CD14-positive monocyte (primary cell): ENCODE measurements at regions not wholly inside any gene's neighbourhood (a gene's known extent, or its start where the extent isn't known, plus 50 kb on each side); places are given as distances from the start of the nearest gene placed in this dataset.

Experiments
- DNase-seq, 3 donors: peaks; one replicate each; pipeline ENCODE4 v3.0.0-alpha.2; 2011 to 2022
- H2AFZ ChIP-seq: 2 replicates; pipeline ENCODE4 v1.6.0; 2012; ENCODE audit warnings: mild to moderate bottlenecking, low read depth, low read length, inconsistent platforms; ENCODE audit not compliant: insufficient read depth, poor library complexity, severe bottlenecking
- H3K27ac ChIP-seq, 2 donors: 1 replicate in 1 of 2; 2 replicates in 1 of 2; pipeline ENCODE4 v1.5.1; 2012 to 2013; ENCODE audit warnings: low read length in 2 of 2, control low read depth in 1 of 2, inconsistent platforms in 1 of 2, low read depth in 1 of 2, mild to moderate bottlenecking in 1 of 2
- H3K27me3 ChIP-seq, 2 donors: one replicate each; pipeline versions ENCODE4 v1.6.0 to v1.6.1; 2011 to 2013; ENCODE audit warnings: low read length in 2 of 2; ENCODE audit not compliant: control insufficient read depth in 2 of 2, insufficient read depth in 2 of 2
- H3K36me3 ChIP-seq, 2 donors: replicated peaks in 1 of 2; 1 replicate in 1 of 2; 2 replicates in 1 of 2; pipeline versions ENCODE4 v1.5.1 to v1.6.1; 2012 to 2013; ENCODE audit warnings: low read length in 2 of 2, control low read depth in 1 of 2, inconsistent platforms in 1 of 2, mild to moderate bottlenecking in 1 of 2; ENCODE audit not compliant: insufficient read depth in 2 of 2, control insufficient read depth in 1 of 2
- H3K4me1 ChIP-seq, 2 donors: 1 replicate in 1 of 2; 2 replicates in 1 of 2; pipeline versions ENCODE4 v1.5.1 to v1.6.1; 2012 to 2013; ENCODE audit warnings: low read length in 2 of 2, control low read depth in 1 of 2, inconsistent platforms in 1 of 2, mild to moderate bottlenecking in 1 of 2, moderate library complexity in 1 of 2; ENCODE audit not compliant: insufficient read depth in 2 of 2, control insufficient read depth in 1 of 2
- H3K4me2 ChIP-seq: replicated peaks from 2 replicates; pipeline ENCODE3; 2012; ENCODE audit warnings: low read length, moderate library complexity, mild to moderate bottlenecking; ENCODE audit not compliant: poor library complexity, severe bottlenecking; ENCODE audit errors: extremely low read depth
- H3K4me3 ChIP-seq, 3 experiments: fragments of 200-600 bp in 1 of 3; sonication (generic) in 1 of 3; replicated peaks in 1 of 3; 1 replicate in 2 of 3; 2 replicates in 1 of 3; pipeline ENCODE4 v1.5.1; 2011 to 2013; ENCODE audit warnings: low read length in 3 of 3, mild to moderate bottlenecking in 3 of 3, control low read depth in 2 of 3, low read depth in 2 of 3, inconsistent platforms in 1 of 3, moderate library complexity in 1 of 3
- H3K79me2 ChIP-seq: 2 replicates; pipeline ENCODE4 v1.6.0; 2012; ENCODE audit warnings: mild to moderate bottlenecking, control low read depth, inconsistent platforms, low read length, moderate library complexity; ENCODE audit not compliant: insufficient read depth
- H3K9ac ChIP-seq: 2 replicates; pipeline ENCODE4 v1.6.0; 2017; ENCODE audit warnings: low read length, mild to moderate bottlenecking; ENCODE audit not compliant: insufficient read depth, poor library complexity, severe bottlenecking
- H3K9me3 ChIP-seq, 2 donors: replicated peaks in 1 of 2; 1 replicate in 1 of 2; 2 replicates in 1 of 2; pipeline versions ENCODE4 v1.5.1 to v1.6.1; 2012 to 2013; ENCODE audit warnings: low read length in 2 of 2, control low read depth in 1 of 2; ENCODE audit not compliant: control insufficient read depth in 1 of 2, insufficient read depth in 1 of 2
- H4K20me1 ChIP-seq: 2 replicates; pipeline ENCODE4 v1.6.0; 2012; ENCODE audit warnings: mild to moderate bottlenecking, low read length, control low read depth, moderate library complexity; ENCODE audit not compliant: insufficient read depth
- H3K27ac Mint-ChIP-seq, 7 donors: one replicate each; pipeline ENCODE4 v1.8.0; 2020; ENCODE audit warnings: mild to moderate bottlenecking in 7 of 7, mixed read lengths in 7 of 7, moderate library complexity in 6 of 7, inconsistent platforms in 2 of 7
- H3K27me3 Mint-ChIP-seq, 3 donors: one replicate each; pipeline ENCODE4 v1.8.0; 2021 to 2022; ENCODE audit warnings: low read depth in 3 of 3, mild to moderate bottlenecking in 3 of 3, mixed read lengths in 3 of 3, moderate library complexity in 3 of 3, inconsistent platforms in 1 of 3
- H3K36me3 Mint-ChIP-seq, 2 donors: one replicate each; pipeline ENCODE4 v1.8.0; 2020; ENCODE audit warnings: mixed read lengths in 2 of 2, inconsistent platforms in 1 of 2, mild to moderate bottlenecking in 1 of 2
- H3K4me1 Mint-ChIP-seq: one replicate; pipeline ENCODE4 v1.8.0; 2020; ENCODE audit warnings: mild to moderate bottlenecking, mixed read lengths
- H3K4me3 Mint-ChIP-seq, 2 donors: one replicate each; pipeline ENCODE4 v1.8.0; 2020; ENCODE audit warnings: mild to moderate bottlenecking in 2 of 2, mixed read lengths in 2 of 2, moderate library complexity in 1 of 2
- H3K9me3 Mint-ChIP-seq, 7 donors: one replicate each; pipeline ENCODE4 v1.8.0; 2020 to 2022; ENCODE audit warnings: mixed read lengths in 7 of 7, mild to moderate bottlenecking in 6 of 7, moderate library complexity in 6 of 7, inconsistent platforms in 2 of 7
- WGBS: methylation state at CpG from one replicate; pipeline ENCODE4 v1.1.5; 2013; ENCODE audit warnings: missing lambda C conversion rate; ENCODE audit not compliant: insufficient coverage; 5-methylcytosine and 5-hydroxymethylcytosine counted together
- intact Hi-C, 2 donors: fragments of 100-400 bp; cut with micrococcal nuclease; formaldehyde crosslinking; loops; one replicate each; pipeline versions ENCODE4 v1.15.0 to v1.15.1; 2023
- TF ChIP-seq, protein P1 (sequence below): fragments of 200-600 bp; IDR thresholded peaks from one replicate; pipeline ENCODE4 v1.8.0; 2022; ENCODE audit warnings: antibody characterized with exemption, mild to moderate bottlenecking

DNA sequence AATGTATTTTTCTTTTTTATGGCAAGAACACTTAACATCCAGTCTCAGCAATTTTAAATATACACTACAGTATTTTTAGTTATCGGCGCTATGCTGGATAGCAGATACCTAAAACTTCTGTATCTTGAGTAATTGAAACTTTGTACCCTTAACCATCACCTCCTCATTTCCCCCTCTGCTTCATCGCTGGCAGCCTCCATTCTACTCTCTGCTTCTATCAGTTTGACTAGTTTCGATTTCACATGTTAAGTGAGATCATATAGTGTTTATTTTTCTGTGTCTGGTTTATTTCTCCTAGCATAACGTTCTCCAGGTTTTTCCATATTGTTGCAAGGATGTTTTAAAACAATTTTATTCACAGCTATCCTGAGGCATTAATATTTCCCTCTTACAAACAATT, 340.8 kb upstream of the SLC10A2 start:
- TF ChIP-seq, protein P1, sequence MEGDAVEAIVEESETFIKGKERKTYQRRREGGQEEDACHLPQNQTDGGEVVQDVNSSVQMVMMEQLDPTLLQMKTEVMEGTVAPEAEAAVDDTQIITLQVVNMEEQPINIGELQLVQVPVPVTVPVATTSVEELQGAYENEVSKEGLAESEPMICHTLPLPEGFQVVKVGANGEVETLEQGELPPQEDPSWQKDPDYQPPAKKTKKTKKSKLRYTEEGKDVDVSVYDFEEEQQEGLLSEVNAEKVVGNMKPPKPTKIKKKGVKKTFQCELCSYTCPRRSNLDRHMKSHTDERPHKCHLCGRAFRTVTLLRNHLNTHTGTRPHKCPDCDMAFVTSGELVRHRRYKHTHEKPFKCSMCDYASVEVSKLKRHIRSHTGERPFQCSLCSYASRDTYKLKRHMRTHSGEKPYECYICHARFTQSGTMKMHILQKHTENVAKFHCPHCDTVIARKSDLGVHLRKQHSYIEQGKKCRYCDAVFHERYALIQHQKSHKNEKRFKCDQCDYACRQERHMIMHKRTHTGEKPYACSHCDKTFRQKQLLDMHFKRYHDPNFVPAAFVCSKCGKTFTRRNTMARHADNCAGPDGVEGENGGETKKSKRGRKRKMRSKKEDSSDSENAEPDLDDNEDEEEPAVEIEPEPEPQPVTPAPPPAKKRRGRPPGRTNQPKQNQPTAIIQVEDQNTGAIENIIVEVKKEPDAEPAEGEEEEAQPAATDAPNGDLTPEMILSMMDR, result no peak
- Mint-ChIP-seq H3K9me3 (peaks cover 0 to 7% (median 0%) of the 10 kb centered on the region in 7 donors), H3K4me1 (no peaks in the 10 kb centered on the region), H3K27ac (no peak overlapping the region), H3K27me3 (no peaks in the 10 kb centered on the region), H3K36me3 (no peaks in the 10 kb centered on the region), H3K4me3 (no peak overlapping the region)
- Histone ChIP-seq H3K27ac (no peak overlapping the region), H3K4me1 (no peaks in the 10 kb centered on the region), H3K4me3 (no peak overlapping the region), H3K27me3 (no peaks in the 10 kb centered on the region), H4K20me1 (no peaks in the 10 kb centered on the region), H3K9me3 (no peaks in the 10 kb centered on the region), H3K9ac (no peak overlapping the region), H2AFZ (no peak overlapping the region), H3K36me3 (no peaks in the 10 kb centered on the region), H3K4me2 (no peak overlapping the region), H3K79me2 (no peaks in the 10 kb centered on the region)
- intact Hi-C loops, result no loop called here
- DNase-seq, result no peak
- no CpG with 5 or more reads among the region's 5 CpGs for WGBS

DNA sequence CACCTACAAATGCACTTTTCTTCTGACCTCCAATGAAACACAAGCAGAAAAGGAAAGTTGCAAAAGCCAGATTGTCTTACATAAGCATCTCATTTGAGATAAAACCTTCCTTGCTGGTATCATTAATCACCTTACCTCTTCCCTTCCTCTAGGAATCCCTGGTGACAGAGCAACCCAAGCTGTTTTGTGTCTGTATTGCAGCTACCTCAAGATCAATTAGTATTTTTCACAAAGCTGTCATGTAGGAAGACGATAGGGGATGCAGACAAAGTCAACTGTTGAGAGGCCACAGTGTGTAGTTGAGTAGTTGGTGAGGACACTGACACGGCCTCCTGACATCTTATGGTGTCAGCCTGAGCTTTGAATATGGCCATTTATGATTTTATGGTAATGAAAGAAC, 339.1 kb upstream of the SLC10A2 start:
- Histone ChIP-seq H3K9me3 (no peaks in the 10 kb centered on the region), H3K4me2 (no peak overlapping the region), H3K36me3 (no peaks in the 10 kb centered on the region), H3K79me2 (no peaks in the 10 kb centered on the region), H3K27ac (no peak overlapping the region), H2AFZ (no peak overlapping the region), H3K4me1 (no peaks in the 10 kb centered on the region), H3K4me3 (no peak overlapping the region), H4K20me1 (no peaks in the 10 kb centered on the region), H3K9ac (no peak overlapping the region), H3K27me3 (no peaks in the 10 kb centered on the region)
- Mint-ChIP-seq H3K36me3 (no peaks in the 10 kb centered on the region), H3K4me3 (no peak overlapping the region), H3K9me3 (peaks cover 0 to 7% (median 0%) of the 10 kb centered on the region in 7 donors), H3K27me3 (no peaks in the 10 kb centered on the region), H3K4me1 (no peaks in the 10 kb centered on the region), H3K27ac (no peak overlapping the region)
- 55% methylated on average over 2 of the region's 2 CpGs for WGBS
- no peak for DNase-seq
- intact Hi-C loops, result no loop called here
- TF ChIP-seq, protein P1, result no peak
